Activated CD8-positive, alpha-beta memory T cell treated with anti-CD3 and anti-CD28 coated beads, Interleukin-2, amount 10 ng/mL, durations not matched to agents 7 days and 5 days (primary cell): ENCODE measurements at regions not wholly inside any gene's neighbourhood (a gene's known extent, or its start where the extent isn't known, plus 50 kb on each side); places are given as distances from the start of the nearest gene placed in this dataset.

ENCODE experiments used
- ATAC-seq: fragments of 150-1000 bp; cut with Tn5 transposase; one replicate; pipeline ENCODE4 v1.10.0; 2021; ENCODE audit warnings: moderate library complexity
- CTCF ChIA-PET: fragments of 350-600 bp; sonication (Branson Sonifier 250); formaldehyde crosslinking; loops from one replicate; lab custom pipeline; 2021; ENCODE audit warnings: antibody characterized with exemption; lab: Charles Lee
- DNase-seq: peaks from one replicate; pipeline ENCODE4 v3.0.0-alpha.2; 2020
- H3K27ac Mint-ChIP-seq: one replicate; pipeline ENCODE4 v1.8.0; 2021; ENCODE audit warnings: mild to moderate bottlenecking, mixed read lengths
- H3K27me3 Mint-ChIP-seq: one replicate; pipeline ENCODE4 v1.8.0; 2021; ENCODE audit warnings: mixed read lengths
- H3K36me3 Mint-ChIP-seq: one replicate; pipeline ENCODE4 v1.8.0; 2021; ENCODE audit warnings: mild to moderate bottlenecking, mixed read lengths
- H3K4me1 Mint-ChIP-seq: one replicate; pipeline ENCODE4 v1.8.0; 2021; ENCODE audit warnings: mixed read lengths
- H3K4me3 Mint-ChIP-seq: one replicate; pipeline ENCODE4 v1.8.0; 2021; ENCODE audit warnings: mild to moderate bottlenecking, moderate library complexity, mixed read lengths
- H3K9me3 Mint-ChIP-seq: one replicate; pipeline ENCODE4 v1.8.0; 2022; ENCODE audit warnings: low read depth, mixed read lengths

DNA sequence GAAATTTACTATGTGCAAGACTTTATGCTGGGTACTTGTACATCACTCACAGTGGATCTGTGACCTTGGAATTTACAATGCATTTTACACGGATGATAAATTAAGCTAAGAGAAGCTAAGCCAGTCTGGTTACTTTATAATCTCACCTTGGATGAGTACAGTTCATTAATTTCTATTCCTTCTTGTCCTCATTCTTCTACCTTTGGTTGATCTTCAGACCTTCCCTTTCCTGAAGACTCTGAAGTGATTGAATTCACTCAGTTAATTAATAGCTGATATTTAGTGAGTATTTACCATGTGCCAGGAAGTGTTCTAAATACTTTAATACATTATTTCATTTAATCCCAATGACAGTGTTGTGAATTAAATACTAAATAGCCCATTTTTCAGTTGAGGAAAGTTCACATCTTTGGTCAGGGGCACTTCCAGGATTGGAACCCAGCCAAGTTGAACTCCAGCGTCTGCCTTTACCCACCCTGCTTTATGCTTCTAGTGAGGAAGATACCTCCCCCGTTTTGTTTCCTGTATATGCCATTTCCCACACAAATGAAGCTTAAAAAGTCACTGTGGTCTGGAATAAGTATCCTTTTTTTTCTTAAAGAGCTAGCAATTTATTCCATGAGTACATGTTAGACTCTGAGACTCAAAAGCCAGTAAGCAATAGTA is 146.6 kb downstream of the TLR5 start:
- CTCF ChIA-PET: no interaction called here
- Mint-ChIP-seq H3K4me1 (no peaks in the 10 kb centered on the region), H3K4me3 (no peak overlapping the region), H3K36me3 (no peaks in the 10 kb centered on the region), H3K9me3 (no peaks in the 10 kb centered on the region), H3K27me3 (no peaks in the 10 kb centered on the region), H3K27ac (no peak overlapping the region)
- DNase-seq (no peak), ATAC-seq (no peak)

DNA sequence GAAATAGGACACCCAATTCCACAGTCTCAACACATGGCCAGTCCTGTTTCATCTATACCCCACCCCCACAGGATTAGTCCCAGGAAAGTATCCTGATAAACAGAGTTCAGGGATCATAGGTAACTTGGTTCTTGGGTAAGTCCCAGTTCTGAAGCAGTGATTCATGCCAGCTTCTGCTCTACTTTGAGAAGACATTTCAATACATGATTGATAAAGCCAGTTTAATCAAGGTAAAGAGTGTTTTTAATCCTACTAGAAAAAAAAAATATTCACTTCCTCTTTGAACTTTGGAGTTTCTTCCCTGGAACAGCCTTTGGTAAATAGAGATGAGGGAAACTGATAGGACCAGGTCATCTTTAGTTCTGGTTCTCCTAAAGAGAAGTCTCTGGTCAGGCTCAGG is 142.4 kb downstream of the TLR5 start:
- no peak for DNase-seq
- Mint-ChIP-seq H3K4me1 (no peaks in the 10 kb centered on the region), H3K27me3 (no peaks in the 10 kb centered on the region), H3K4me3 (no peak overlapping the region), H3K27ac (no peak overlapping the region), H3K9me3 (no peaks in the 10 kb centered on the region), H3K36me3 (peaks cover 4% of the 10 kb centered on the region)
- CTCF ChIA-PET: no interaction called here
- no peak for ATAC-seq

- DNase-seq: no peak
- H3K36me3 Mint-ChIP-seq: peaks cover 4% of the 10 kb centered on the region
- H3K27ac Mint-ChIP-seq: no peak overlapping the region
- H3K4me1 Mint-ChIP-seq: no peaks in the 10 kb centered on the region
- CTCF ChIA-PET: no interaction called here
- H3K4me3 Mint-ChIP-seq: no peak overlapping the region
- ATAC-seq: no peak
- no peaks in the 10 kb centered on the region for H3K27me3 Mint-ChIP-seq
- no peaks in the 10 kb centered on the region for H3K9me3 Mint-ChIP-seq
These were observed 141.1 kb downstream of the TLR5 start for GRCh38 chr1:223001653-223002634.

GRCh38 chr1:223003549-223003948 is 139.5 kb downstream of the TLR5 start:
- Mint-ChIP-seq H3K9me3 (no peaks in the 10 kb centered on the region), H3K36me3 (peaks cover 4% of the 10 kb centered on the region), H3K4me1 (no peaks in the 10 kb centered on the region), H3K27me3 (peaks cover under 1% of the 10 kb centered on the region), H3K27ac (no peak overlapping the region), H3K4me3 (no peak overlapping the region)
- DNase-seq (no peak), ATAC-seq (no peak)
- CTCF ChIA-PET: no interaction called here

GRCh38 chr1:223006371-223006770 is 136.7 kb downstream of the TLR5 start:
- DNase-seq: no peak

GRCh38 chr1:223006917-223007648 is 136.0 kb downstream of the TLR5 start:
- H3K4me1 Mint-ChIP-seq: no peaks in the 10 kb centered on the region
- H3K36me3 Mint-ChIP-seq: peaks cover 4% of the 10 kb centered on the region
- no peak for DNase-seq
- H3K27ac Mint-ChIP-seq: no peak overlapping the region
- CTCF ChIA-PET: no interaction called here
- H3K9me3 Mint-ChIP-seq: no peaks in the 10 kb centered on the region
- ATAC-seq: no peak
- no peak overlapping the region for H3K4me3 Mint-ChIP-seq
- H3K27me3 Mint-ChIP-seq: peaks cover 11% of the 10 kb centered on the region

More at GRCh38 chr1:223006371-223006770, 136.7 kb downstream of the TLR5 start:
- CTCF ChIA-PET: no interaction called here
- Mint-ChIP-seq H3K9me3 (no peaks in the 10 kb centered on the region), H3K4me1 (no peaks in the 10 kb centered on the region), H3K27ac (no peak overlapping the region), H3K4me3 (no peak overlapping the region), H3K27me3 (peaks cover 11% of the 10 kb centered on the region), H3K36me3 (peaks cover 4% of the 10 kb centered on the region)
- no peak for ATAC-seq

GRCh38 chr1:223007935-223008334 is 135.1 kb downstream of the TLR5 start:
- Mint-ChIP-seq H3K27me3 (peaks cover 14% of the 10 kb centered on the region), H3K4me1 (no peaks in the 10 kb centered on the region), H3K4me3 (no peak overlapping the region), H3K27ac (no peak overlapping the region), H3K36me3 (peaks cover under 1% of the 10 kb centered on the region), H3K9me3 (no peaks in the 10 kb centered on the region)
- no peak for DNase-seq
- CTCF ChIA-PET: no interaction called here
- no peak for ATAC-seq

DNA sequence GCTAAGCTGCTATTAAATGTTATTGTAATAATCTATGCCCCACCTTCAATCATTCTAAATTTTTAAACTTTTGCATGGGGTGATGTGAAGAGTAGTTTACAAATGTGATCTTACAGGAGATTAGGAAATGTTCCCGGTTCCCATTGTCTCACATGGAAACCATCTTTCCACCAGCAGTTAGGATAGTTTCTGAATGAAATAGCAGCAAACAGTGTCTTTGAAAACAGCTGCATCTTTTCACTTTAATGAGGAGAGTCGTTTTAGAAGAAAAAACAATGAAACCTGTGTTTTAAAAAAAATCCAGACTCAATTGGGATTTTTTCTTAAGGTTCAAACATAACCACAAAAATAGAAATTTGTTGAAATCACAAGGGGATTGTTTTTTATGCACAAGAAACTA is 134.2 kb downstream of the TLR5 start:
- ATAC-seq (no peak), DNase-seq (no peak)
- H3K36me3 Mint-ChIP-seq: no peaks in the 10 kb centered on the region
- no peaks in the 10 kb centered on the region for H3K9me3 Mint-ChIP-seq
- peaks cover 20% of the 10 kb centered on the region for H3K27me3 Mint-ChIP-seq
- H3K27ac Mint-ChIP-seq: no peak overlapping the region
- H3K4me3 Mint-ChIP-seq: no peak overlapping the region
- H3K4me1 Mint-ChIP-seq: no peaks in the 10 kb centered on the region
- CTCF ChIA-PET: interaction anchor here (1.2 kb wide), 1 partner anchor 80 kb away, joined by 3 read pairs; no protein-coding TSS in a partner anchor

DNA sequence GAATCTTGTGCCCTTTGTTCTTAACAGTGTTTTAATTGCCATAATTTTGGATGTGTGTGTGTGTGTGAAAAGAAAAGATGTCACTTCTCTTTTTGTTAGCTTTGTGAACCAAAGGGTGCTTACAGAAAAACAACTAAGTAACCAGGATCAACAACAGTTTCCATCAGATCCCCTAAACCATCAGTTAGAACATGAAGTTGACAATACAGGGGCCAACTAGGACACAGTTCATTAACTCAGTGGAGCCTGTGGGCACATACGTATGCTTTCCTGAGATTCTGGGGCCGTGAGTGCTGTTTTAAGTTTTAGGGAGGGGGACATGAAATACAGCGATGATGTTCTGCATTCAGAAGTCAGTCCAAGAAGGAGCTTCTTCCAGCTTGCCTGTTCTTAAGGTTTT is 133.6 kb downstream of the TLR5 start:
- no peaks in the 10 kb centered on the region for H3K9me3 Mint-ChIP-seq

DNA sequence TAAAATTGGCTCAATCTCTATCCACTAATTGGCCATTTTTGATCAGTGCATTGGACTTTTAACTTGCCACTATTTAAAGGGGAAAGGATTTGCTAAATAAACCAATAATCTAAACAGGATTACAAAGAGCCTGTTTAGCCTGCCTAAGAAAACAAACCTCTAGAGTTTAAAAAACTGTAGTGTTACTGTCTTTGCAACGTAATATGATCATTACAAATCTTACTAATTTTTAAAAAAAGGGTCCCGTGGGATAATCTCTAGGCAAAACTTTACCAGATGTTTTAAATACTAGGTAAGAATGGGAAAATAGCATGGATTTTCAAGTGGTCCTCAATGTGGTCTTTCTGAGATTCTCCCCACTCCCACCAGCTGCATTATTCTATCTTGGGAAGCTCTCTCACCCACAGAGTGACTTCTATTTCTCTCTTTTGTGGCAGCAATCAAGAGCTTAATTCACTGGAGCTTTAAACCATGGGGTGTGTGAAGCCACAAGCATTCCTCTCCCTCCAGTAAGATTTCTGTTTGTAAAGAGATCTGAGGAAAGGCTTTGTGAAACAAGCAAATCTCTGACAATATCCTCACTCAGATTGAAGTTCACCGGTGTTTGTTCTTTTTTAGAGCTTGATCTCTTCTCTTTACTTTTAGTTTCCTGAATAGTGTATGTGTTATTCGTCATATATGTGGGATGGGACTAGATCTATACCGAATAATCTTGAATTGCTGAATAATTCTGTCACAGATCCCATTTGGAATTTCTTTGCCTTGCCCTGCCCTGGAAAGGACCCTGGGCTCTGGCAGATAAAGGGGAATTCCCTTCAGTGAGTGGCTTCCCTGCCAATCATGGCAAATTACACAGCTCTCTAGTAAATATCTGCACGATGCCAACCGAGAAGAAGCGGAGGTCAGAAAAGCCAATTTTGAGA is 132.2 kb downstream of the TLR5 start:
- DNase-seq (no peak), ATAC-seq (no peak)
- no peak overlapping the region for H3K27ac Mint-ChIP-seq
- no peaks in the 10 kb centered on the region for H3K36me3 Mint-ChIP-seq
- no peaks in the 10 kb centered on the region for H3K4me1 Mint-ChIP-seq
- peaks cover 22% of the 10 kb centered on the region for H3K27me3 Mint-ChIP-seq
- CTCF ChIA-PET: no interaction called here
- H3K9me3 Mint-ChIP-seq: no peaks in the 10 kb centered on the region
- no peak overlapping the region for H3K4me3 Mint-ChIP-seq

More for the DNA sequence above, 133.6 kb downstream of the TLR5 start:
- ATAC-seq: no peak
- DNase-seq: no peak
- Mint-ChIP-seq H3K27ac (no peak overlapping the region), H3K4me3 (no peak overlapping the region), H3K27me3 (peaks cover 22% of the 10 kb centered on the region), H3K36me3 (no peaks in the 10 kb centered on the region), H3K4me1 (no peaks in the 10 kb centered on the region)
- CTCF ChIA-PET: interaction anchor here (1.2 kb wide), 1 partner anchor 81 kb away, joined by 3 read pairs; no protein-coding TSS in a partner anchor

DNA sequence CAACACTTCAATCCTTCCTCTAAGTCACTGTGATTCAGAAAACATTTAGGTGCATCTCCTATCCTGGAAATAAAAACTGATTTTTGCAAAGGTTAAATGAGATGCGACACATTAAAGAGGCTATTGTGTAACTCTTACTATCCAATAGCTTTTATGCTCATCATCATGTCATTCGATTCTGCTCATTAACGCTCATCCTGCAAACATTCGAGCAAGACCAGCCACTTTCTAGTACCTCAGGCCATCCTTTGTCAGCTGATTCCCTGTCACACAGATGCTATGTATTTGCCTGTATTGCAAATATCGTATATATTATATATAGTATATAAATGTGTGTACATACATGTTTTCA is 131.6 kb downstream of the TLR5 start:
- Mint-ChIP-seq H3K27ac (no peak overlapping the region), H3K36me3 (no peaks in the 10 kb centered on the region), H3K9me3 (no peaks in the 10 kb centered on the region), H3K27me3 (peaks cover 22% of the 10 kb centered on the region), H3K4me1 (no peaks in the 10 kb centered on the region), H3K4me3 (no peak overlapping the region)
- CTCF ChIA-PET: no interaction called here
- DNase-seq: no peak
- ATAC-seq: no peak

DNA sequence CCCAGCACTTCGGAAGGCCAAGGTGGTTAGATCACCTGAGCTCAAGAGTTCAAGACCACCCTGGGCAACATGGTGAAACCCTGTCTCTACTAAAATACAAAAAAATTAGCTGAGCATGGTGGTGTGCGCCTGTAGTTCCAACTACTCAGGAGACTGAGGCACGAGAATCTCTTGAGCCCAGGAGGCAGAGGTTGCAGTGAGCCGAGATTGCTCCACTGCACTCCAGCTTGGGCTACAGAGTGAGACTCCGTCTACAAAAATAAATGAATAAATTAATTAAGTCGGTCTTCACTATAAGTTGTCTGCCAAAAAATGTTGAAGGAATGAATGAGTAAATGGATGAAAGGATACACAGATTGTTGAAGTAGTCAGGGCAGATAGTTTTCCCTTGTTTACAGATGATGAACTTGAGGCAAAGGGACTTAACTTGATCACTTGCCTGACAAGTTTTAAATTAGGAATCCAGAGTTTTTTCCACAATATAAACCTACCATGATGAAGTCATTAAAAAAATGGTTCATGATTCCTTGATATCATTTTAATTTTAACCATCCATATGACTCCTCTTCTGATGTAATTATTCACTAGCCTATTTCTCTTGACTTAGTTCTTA is 130.8 kb downstream of the TLR5 start:
- H3K9me3 Mint-ChIP-seq: no peaks in the 10 kb centered on the region
- H3K36me3 Mint-ChIP-seq: no peaks in the 10 kb centered on the region
- CTCF ChIA-PET: no interaction called here
- DNase-seq: no peak
- no peak for ATAC-seq
- no peak overlapping the region for H3K27ac Mint-ChIP-seq
- H3K4me3 Mint-ChIP-seq: no peak overlapping the region
- H3K27me3 Mint-ChIP-seq: peaks cover 22% of the 10 kb centered on the region
- H3K4me1 Mint-ChIP-seq: no peaks in the 10 kb centered on the region
